CD4-positive, alpha-beta T cell treated with Interleukin-17A for 4 hours (primary cell): ENCODE measurements at regions not wholly inside any gene's neighbourhood (a gene's known extent, or its start where the extent isn't known, plus 50 kb on each side); places are given as distances from the start of the nearest gene placed in this dataset.
"Not testable (repeated sequence)": the region's sequence is repeated elsewhere in the genome, so short reads cannot be mapped to it uniquely, and the experiment has no call there.

Experiments used
- DNase-seq: peaks from one replicate; pipeline ENCODE4 v3.0.0-alpha.2; 2020; ENCODE audit warnings: mixed read lengths

- no peak for DNase-seq
These were observed 346.3 kb upstream of the CHD1 start for GRCh38 chr5:99275128-99275527.

- no peak for DNase-seq
These were observed 343.8 kb upstream of the CHD1 start for GRCh38 chr5:99272576-99272975.

GRCh38 chr5:99258819-99259218 lies 330.0 kb upstream of the CHD1 start:
- no peak for DNase-seq

GRCh38 chr5:99248066-99248465 lies 319.3 kb upstream of the CHD1 start:
- DNase-seq: no peak

- DNase-seq: no peak
These were observed 318.5 kb upstream of the CHD1 start for GRCh38 chr5:99247346-99247745.

- no peak for DNase-seq
These were observed 314.3 kb upstream of the CHD1 start for GRCh38 chr5:99243111-99243510.

GRCh38 chr5:99239826-99240360 lies 311.1 kb upstream of the CHD1 start:
- no peak for DNase-seq

GRCh38 chr5:99191206-99191745 lies 262.5 kb upstream of the CHD1 start:
- DNase-seq: no peak

GRCh38 chr5:99187611-99188010 lies 258.8 kb upstream of the CHD1 start:
- DNase-seq: no peak

GRCh38 chr5:99179206-99179605 lies 250.4 kb upstream of the CHD1 start:
- no peak for DNase-seq

GRCh38 chr5:99177796-99178195 lies 249.0 kb upstream of the CHD1 start:
- DNase-seq: no peak

- no peak for DNase-seq
These were observed 247.4 kb upstream of the CHD1 start for GRCh38 chr5:99176186-99176585.

- DNase-seq: no peak
These were observed 240.5 kb upstream of the CHD1 start for GRCh38 chr5:99169309-99169708.

GRCh38 chr5:99161538-99161937 lies 232.7 kb upstream of the CHD1 start:
- not testable (repeated sequence) for DNase-seq

GRCh38 chr5:99156688-99157087 lies 227.9 kb upstream of the CHD1 start:
- no peak for DNase-seq

- not testable (repeated sequence) for DNase-seq
These were observed 214.5 kb upstream of the CHD1 start for GRCh38 chr5:99143283-99143795.

- no peak for DNase-seq
These were observed 212.8 kb upstream of the CHD1 start for GRCh38 chr5:99141534-99142128.

GRCh38 chr5:99138911-99139310 lies 210.1 kb upstream of the CHD1 start:
- no peak for DNase-seq

- no peak for DNase-seq
These were observed 205.1 kb upstream of the CHD1 start for GRCh38 chr5:99133921-99134320.

GRCh38 chr5:99129768-99130501 lies 201.1 kb upstream of the CHD1 start:
- no peak for DNase-seq

GRCh38 chr5:99122976-99123375 lies 194.2 kb upstream of the CHD1 start:
- no peak for DNase-seq

GRCh38 chr5:99119326-99119725 lies 190.5 kb upstream of the CHD1 start:
- DNase-seq: no peak

- no peak for DNase-seq
These were observed 187.7 kb upstream of the CHD1 start for GRCh38 chr5:99116526-99116925.

GRCh38 chr5:99109894-99110293 lies 181.1 kb upstream of the CHD1 start:
- no peak for DNase-seq
